PC-9 (cell line): ENCODE measurements at regions not wholly inside any gene's neighbourhood (a gene's known extent, or its start where the extent isn't known, plus 50 kb on each side); places are given as distances from the start of the nearest gene placed in this dataset.

Experiments
- BruUV-seq: library from RNA; stranded (reverse); fragments of 400-500 nt; replicated peaks from 2 replicates; lab custom pipeline; 2021; lab: Mats Ljungman, UMichigan
- CTCF ChIA-PET: fragments of 300-600 bp; sonication (Branson Sonifier 250); formaldehyde crosslinking; loops from one replicate; lab custom pipeline; 2022; ENCODE audit warnings: antibody characterized with exemption; lab: Charles Lee
- POLR2A ChIA-PET: fragments of 300-600 bp; sonication (Branson Sonifier 250); formaldehyde crosslinking; loops from one replicate; lab custom pipeline; 2022; ENCODE audit warnings: antibody characterized with exemption; ENCODE audit not compliant: unreplicated experiment; lab: Charles Lee
- DNase-seq, 2 experiments: peaks; one replicate each; pipeline versions ENCODE4 v3.0.0 to v3.0.0-alpha.2; 2015 to 2022; ENCODE audit warnings: mixed read lengths in 1 of 2
- H2AFZ ChIP-seq: fragments of 200-600 bp; sonication (generic); 2 replicates; pipeline ENCODE4 v1.8.1; 2017; ENCODE audit warnings: antibody characterized with exemption
- H3F3A ChIP-seq: fragments of 200-600 bp; sonication (generic); 2 replicates; pipeline ENCODE4 v1.8.1; 2017; ENCODE audit warnings: antibody characterized with exemption, mild to moderate bottlenecking, low read depth; ENCODE audit not compliant: insufficient read depth
- H3K27ac ChIP-seq: fragments of 200-600 bp; sonication (generic); 2 replicates; pipeline ENCODE4 v1.6.1; 2016; ENCODE audit warnings: mixed run types
- H3K27me3 ChIP-seq: fragments of 200-600 bp; sonication (generic); 2 replicates; pipeline ENCODE4 v1.6.1; 2016; ENCODE audit warnings: low read depth, mixed run types; ENCODE audit not compliant: insufficient read depth
- H3K36me3 ChIP-seq: fragments of 200-600 bp; sonication (generic); 2 replicates; pipeline ENCODE4 v1.6.1; 2016; ENCODE audit warnings: low read depth, mixed run types
- H3K4me1 ChIP-seq: fragments of 200-600 bp; sonication (generic); replicated peaks from 2 replicates; pipeline ENCODE4 v1.6.1; 2016; ENCODE audit warnings: mixed run types; ENCODE audit not compliant: insufficient read depth
- H3K4me2 ChIP-seq: fragments of 200-600 bp; sonication (generic); 2 replicates; pipeline ENCODE4 v1.6.1; 2017; ENCODE audit warnings: mixed run types
- H3K4me3 ChIP-seq: fragments of 200-600 bp; sonication (generic); 2 replicates; pipeline ENCODE4 v1.6.1; 2016; ENCODE audit warnings: mixed run types
- H3K79me2 ChIP-seq: fragments of 200-600 bp; sonication (generic); 2 replicates; pipeline ENCODE4 v1.6.1; 2017; ENCODE audit warnings: low read depth, mixed run types
- H3K9me2 ChIP-seq: fragments of 200-600 bp; sonication (generic); 2 replicates; pipeline ENCODE4 v1.8.1; 2017; ENCODE audit warnings: mild to moderate bottlenecking; ENCODE audit not compliant: insufficient read depth
- H3K9me3 ChIP-seq: fragments of 200-600 bp; sonication (generic); 2 replicates; pipeline ENCODE4 v1.8.1; 2016; ENCODE audit warnings: low read depth; ENCODE audit not compliant: insufficient read depth
- H4K20me1 ChIP-seq: fragments of 200-600 bp; sonication (generic); 2 replicates; pipeline ENCODE4 v1.8.1; 2017; ENCODE audit not compliant: insufficient read depth
- EZH2 ChIP-seq: fragments of 200-600 bp; sonication (generic); IDR thresholded peaks from 2 replicates; pipeline ENCODE4 v1.8.0; 2017; ENCODE audit warnings: antibody characterized with exemption, low read depth
- intact Hi-C: fragments of 100-400 bp; cut with micrococcal nuclease; formaldehyde crosslinking; loops from one replicate; pipeline ENCODE4 v1.10.0; 2022; ENCODE audit not compliant: unreplicated experiment
- TF ChIP-seq, protein P1 (sequence below): fragments of 200-600 bp; sonication (generic); conservative IDR thresholded peaks from 2 replicates; pipeline ENCODE4 v1.6.1; 2017; ENCODE audit warnings: mixed run types, antibody characterized with exemption, mild to moderate bottlenecking, moderate library complexity

DNA sequence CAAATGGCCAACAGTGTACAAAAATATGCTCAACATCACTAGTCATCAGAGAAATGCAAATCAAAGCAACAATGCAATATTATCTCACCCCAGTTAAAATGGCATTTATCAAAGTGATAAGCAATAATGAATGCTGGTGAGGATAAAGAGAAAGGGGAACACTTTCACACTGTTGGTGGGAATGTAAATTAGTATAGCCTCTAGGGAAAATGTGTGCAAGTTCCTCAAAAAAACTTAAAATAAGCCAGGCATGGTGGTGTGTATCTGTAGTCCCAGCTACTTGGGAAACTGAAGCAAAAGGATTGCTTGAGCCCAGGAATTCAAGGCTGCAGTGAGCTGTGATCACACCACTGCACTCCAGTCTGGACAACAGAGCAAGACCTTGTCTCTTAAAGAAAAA lies 572.1 kb downstream of the NLGN4X start:
- no peak for DNase-seq
- H3K36me3 ChIP-seq: no peaks in the 10 kb centered on the region
- POLR2A ChIA-PET: no interaction called here
- H3K9me2 ChIP-seq: no peaks in the 10 kb centered on the region
- no peaks in the 10 kb centered on the region for H3K9me3 ChIP-seq
- no peak overlapping the region for H2AFZ ChIP-seq
- H3K79me2 ChIP-seq: no peaks in the 10 kb centered on the region
- no peak overlapping the region for H3K4me2 ChIP-seq
- CTCF ChIA-PET: no interaction called here
- TF ChIP-seq EZH2: no peak
- TF ChIP-seq, protein P1, sequence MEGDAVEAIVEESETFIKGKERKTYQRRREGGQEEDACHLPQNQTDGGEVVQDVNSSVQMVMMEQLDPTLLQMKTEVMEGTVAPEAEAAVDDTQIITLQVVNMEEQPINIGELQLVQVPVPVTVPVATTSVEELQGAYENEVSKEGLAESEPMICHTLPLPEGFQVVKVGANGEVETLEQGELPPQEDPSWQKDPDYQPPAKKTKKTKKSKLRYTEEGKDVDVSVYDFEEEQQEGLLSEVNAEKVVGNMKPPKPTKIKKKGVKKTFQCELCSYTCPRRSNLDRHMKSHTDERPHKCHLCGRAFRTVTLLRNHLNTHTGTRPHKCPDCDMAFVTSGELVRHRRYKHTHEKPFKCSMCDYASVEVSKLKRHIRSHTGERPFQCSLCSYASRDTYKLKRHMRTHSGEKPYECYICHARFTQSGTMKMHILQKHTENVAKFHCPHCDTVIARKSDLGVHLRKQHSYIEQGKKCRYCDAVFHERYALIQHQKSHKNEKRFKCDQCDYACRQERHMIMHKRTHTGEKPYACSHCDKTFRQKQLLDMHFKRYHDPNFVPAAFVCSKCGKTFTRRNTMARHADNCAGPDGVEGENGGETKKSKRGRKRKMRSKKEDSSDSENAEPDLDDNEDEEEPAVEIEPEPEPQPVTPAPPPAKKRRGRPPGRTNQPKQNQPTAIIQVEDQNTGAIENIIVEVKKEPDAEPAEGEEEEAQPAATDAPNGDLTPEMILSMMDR: no peak
- intact Hi-C loops: no loop called here
- no peaks in the 10 kb centered on the region for H3F3A ChIP-seq
- no peak overlapping the region for H3K4me3 ChIP-seq
- no TSS peak for BruUV-seq
- no peaks in the 10 kb centered on the region for H4K20me1 ChIP-seq
- no peaks in the 10 kb centered on the region for H3K27me3 ChIP-seq
- H3K27ac ChIP-seq: no peak overlapping the region
- H3K4me1 ChIP-seq: no peaks in the 10 kb centered on the region

DNA sequence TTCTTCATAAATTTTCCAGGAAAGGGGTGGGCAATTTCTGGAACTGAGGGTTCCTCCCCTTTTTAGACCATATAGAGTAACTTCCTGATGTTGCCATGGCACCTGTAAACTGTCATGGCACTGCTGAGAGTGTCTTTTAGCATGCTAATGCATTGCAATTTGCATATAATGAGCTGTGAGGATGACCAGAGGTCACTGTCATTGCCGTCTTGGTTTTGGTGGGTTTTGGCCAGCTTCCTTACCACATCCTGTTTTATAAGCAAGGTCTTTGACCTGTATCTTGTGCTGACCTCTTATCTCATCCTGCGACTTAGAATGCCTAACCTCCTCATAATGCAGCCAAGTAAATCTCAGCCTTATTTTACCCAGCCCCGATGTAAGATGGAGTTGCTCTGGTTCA lies 577.8 kb downstream of the NLGN4X start:
- DNase-seq: no peak
- no peak overlapping the region for H3K27ac ChIP-seq
- no peaks in the 10 kb centered on the region for H3F3A ChIP-seq
- TF ChIP-seq EZH2: no peak
- TF ChIP-seq, protein P1: no peak
- no peak overlapping the region for H2AFZ ChIP-seq
- BruUV-seq: no TSS peak
- H3K4me1 ChIP-seq: no peaks in the 10 kb centered on the region
- no peaks in the 10 kb centered on the region for H3K79me2 ChIP-seq
- no peaks in the 10 kb centered on the region for H3K36me3 ChIP-seq
- ChIA-PET POLR2A (no interaction called here), CTCF (no interaction called here)
- H3K4me3 ChIP-seq: no peak overlapping the region
- H3K4me2 ChIP-seq: no peak overlapping the region
- no peaks in the 10 kb centered on the region for H3K27me3 ChIP-seq
- intact Hi-C loops: no loop called here
- no peaks in the 10 kb centered on the region for H4K20me1 ChIP-seq
- H3K9me2 ChIP-seq: no peaks in the 10 kb centered on the region
- H3K9me3 ChIP-seq: no peaks in the 10 kb centered on the region

DNA sequence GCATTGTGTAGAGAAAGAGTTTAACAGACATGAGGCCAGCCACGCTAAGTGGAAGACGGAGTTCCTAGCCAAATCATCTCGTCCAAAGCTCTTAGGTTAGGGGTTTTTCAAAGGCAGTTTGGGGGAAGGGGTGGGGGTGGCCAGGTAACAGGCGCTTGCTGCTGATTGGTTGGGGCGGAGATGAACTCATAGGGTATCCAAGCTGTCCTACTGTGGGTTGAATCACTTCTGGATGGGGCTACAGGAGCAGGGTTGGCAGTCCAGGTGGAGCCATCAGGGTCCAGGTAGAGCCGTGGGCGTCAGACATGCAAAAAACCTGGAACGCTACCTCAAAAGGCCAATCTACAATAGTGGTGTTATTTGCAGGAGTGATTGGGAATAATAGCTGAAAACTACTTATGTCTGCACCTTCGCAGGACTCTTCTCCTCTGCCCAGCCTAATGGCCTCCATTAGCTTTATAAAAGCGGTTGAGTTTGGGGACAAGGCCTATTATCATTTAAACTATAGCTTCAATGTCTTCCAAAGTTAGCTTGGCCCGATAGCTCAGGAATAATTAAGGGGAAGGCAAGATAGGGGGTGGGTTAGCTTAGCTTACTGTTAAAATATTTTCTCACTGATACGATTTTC lies 579.6 kb downstream of the NLGN4X start:
- no peaks in the 10 kb centered on the region for H3K9me3 ChIP-seq
- ChIA-PET POLR2A (no interaction called here), CTCF (no interaction called here)
- no peaks in the 10 kb centered on the region for H3K4me1 ChIP-seq
- no peaks in the 10 kb centered on the region for H3K27me3 ChIP-seq
- no TSS peak for BruUV-seq
- no peaks in the 10 kb centered on the region for H3K9me2 ChIP-seq
- H3F3A ChIP-seq: no peaks in the 10 kb centered on the region
- H3K27ac ChIP-seq: no peak overlapping the region
- intact Hi-C loops: no loop called here
- no peaks in the 10 kb centered on the region for H3K79me2 ChIP-seq
- H3K4me2 ChIP-seq: no peak overlapping the region
- H3K36me3 ChIP-seq: no peaks in the 10 kb centered on the region
- DNase-seq: no peak
- H3K4me3 ChIP-seq: no peak overlapping the region
- H4K20me1 ChIP-seq: no peaks in the 10 kb centered on the region
- H2AFZ ChIP-seq: no peak overlapping the region
- TF ChIP-seq, protein P1: no peak
- TF ChIP-seq EZH2: no peak
